Stimulated activated naive B cell treated with anti-CD40 and anti-IgM and Interleukin-4, amounts not matched to agents 10 μg/mL and 1 μg/mL and 100 μg/mL, for 72 hours (primary cell): ENCODE measurements at regions not wholly inside any gene's neighbourhood (a gene's known extent, or its start where the extent isn't known, plus 50 kb on each side); places are given as distances from the start of the nearest gene placed in this dataset.

ENCODE experiments used
- ATAC-seq, 2 donors: fragments of 150-1000 bp; cut with Tn5 transposase; replicated peaks; 2 replicates each; pipeline ENCODE4 v1.10.0; 2021; ENCODE audit warnings: moderate library complexity in 1 of 2
- DNase-seq: peaks from one replicate; pipeline ENCODE4 v3.0.0; 2021
- H3K27ac Mint-ChIP-seq: one replicate; pipeline ENCODE4 v1.8.0; 2022; ENCODE audit warnings: mild to moderate bottlenecking, mixed read lengths
- H3K27me3 Mint-ChIP-seq, 2 donors: one replicate each; pipeline ENCODE4 v1.8.0; 2022; ENCODE audit warnings: mixed read lengths in 2 of 2
- H3K36me3 Mint-ChIP-seq, 2 donors: one replicate each; pipeline ENCODE4 v1.8.0; 2022; ENCODE audit warnings: mixed read lengths in 2 of 2, mild to moderate bottlenecking in 1 of 2
- H3K4me1 Mint-ChIP-seq, 2 donors: one replicate each; pipeline ENCODE4 v1.8.0; 2022; ENCODE audit warnings: mixed read lengths in 2 of 2, mild to moderate bottlenecking in 1 of 2
- H3K4me3 Mint-ChIP-seq, 2 donors: one replicate each; pipeline ENCODE4 v1.8.0; 2022; ENCODE audit warnings: mild to moderate bottlenecking in 2 of 2, mixed read lengths in 2 of 2, moderate library complexity in 1 of 2
- H3K9me3 Mint-ChIP-seq, 2 donors: one replicate each; pipeline ENCODE4 v1.8.0; 2022; ENCODE audit warnings: mixed read lengths in 2 of 2, mild to moderate bottlenecking in 1 of 2

DNA sequence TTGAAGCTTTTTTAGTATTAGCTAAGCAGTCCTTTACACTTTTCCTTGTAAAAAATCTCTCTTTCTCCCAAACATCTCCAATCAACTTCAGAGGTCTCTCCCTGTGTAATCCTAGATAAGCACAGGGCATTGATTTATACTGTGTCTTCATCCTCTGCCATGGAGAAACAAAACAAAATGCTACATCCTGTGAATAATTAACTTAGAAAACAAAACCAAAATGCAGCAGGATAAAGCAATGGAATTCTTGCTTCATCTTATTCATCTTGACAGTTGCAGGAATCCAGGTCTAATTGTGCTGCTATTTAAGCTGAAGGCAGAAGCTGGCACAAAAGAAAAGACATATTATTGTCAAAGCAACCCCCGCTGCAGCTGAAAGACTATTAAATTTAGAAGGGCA lies 641.5 kb upstream of the SORCS1 start:
- Mint-ChIP-seq H3K36me3 (no peaks in the 10 kb centered on the region), H3K27me3 (no peaks in the 10 kb centered on the region), H3K9me3 (no peaks in the 10 kb centered on the region), H3K27ac (no peak overlapping the region), H3K4me1 (no peaks in the 10 kb centered on the region), H3K4me3 (no peak overlapping the region)
- ATAC-seq (no peak), DNase-seq (no peak)

- Mint-ChIP-seq H3K4me1 (no peaks in the 10 kb centered on the region), H3K9me3 (peaks cover 0 to 1% of the 10 kb centered on the region in 2 donors)
Observed at GRCh38 chr10:107803546-107803945, 639.0 kb upstream of the SORCS1 start.

DNA sequence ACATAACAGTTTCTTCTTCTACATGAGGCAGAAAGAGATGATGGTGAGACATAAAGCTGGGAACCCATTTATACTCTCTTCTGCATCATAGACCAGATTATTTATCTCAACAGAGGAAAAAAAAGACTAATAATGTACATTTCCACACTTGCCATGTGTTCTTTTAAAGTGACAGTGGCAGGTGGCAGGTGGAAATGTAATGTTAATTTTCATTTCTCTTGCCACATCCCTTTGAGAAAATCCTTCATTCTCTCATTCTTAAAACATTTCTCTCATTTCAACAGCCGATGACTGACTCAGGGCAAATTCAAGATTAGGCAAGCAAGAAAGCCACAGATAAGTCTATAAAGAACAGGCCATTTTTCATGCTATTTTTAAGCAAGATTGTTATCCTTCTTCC lies 635.6 kb upstream of the SORCS1 start:
- Mint-ChIP-seq H3K36me3 (no peaks in the 10 kb centered on the region), H3K4me1 (no peaks in the 10 kb centered on the region), H3K4me3 (no peak overlapping the region), H3K27me3 (no peaks in the 10 kb centered on the region), H3K27ac (no peak overlapping the region), H3K9me3 (peaks cover 0 to 1% of the 10 kb centered on the region in 2 donors)
- DNase-seq: no peak
- no peak for ATAC-seq

More at GRCh38 chr10:107803546-107803945, 639.0 kb upstream of the SORCS1 start:
- Mint-ChIP-seq H3K36me3 (no peaks in the 10 kb centered on the region), H3K27me3 (no peaks in the 10 kb centered on the region), H3K27ac (no peak overlapping the region), H3K4me3 (no peak overlapping the region)
- ATAC-seq (no peak), DNase-seq (no peak)

DNA sequence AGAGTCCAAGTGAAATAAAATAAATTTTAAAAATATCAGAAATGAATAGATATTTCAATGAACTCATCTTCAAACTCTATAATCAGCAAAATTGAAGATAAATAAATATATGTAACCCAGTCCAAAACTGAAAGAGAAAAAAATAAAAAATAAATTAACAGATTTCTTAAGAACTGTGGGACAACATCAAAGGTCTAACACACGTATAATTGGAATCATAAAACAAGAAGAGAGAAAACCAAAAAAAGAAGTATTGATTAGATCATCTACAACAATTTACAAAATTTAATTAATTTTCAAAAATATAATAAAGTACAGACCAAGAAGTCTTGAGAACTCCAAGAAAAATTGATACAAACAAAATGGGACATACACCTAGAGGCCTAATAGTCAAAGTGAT lies 625.8 kb upstream of the SORCS1 start:
- H3K36me3 Mint-ChIP-seq: no peaks in the 10 kb centered on the region
- no peaks in the 10 kb centered on the region for H3K4me1 Mint-ChIP-seq
- H3K27me3 Mint-ChIP-seq: no peaks in the 10 kb centered on the region
- no peak overlapping the region for H3K27ac Mint-ChIP-seq
- DNase-seq (no peak), ATAC-seq (no peak)
- H3K9me3 Mint-ChIP-seq: peaks cover 5 to 8% of the 10 kb centered on the region in 2 donors
- no peak overlapping the region for H3K4me3 Mint-ChIP-seq

- no peaks in the 10 kb centered on the region for H3K9me3 Mint-ChIP-seq
- no peak for DNase-seq
- no peak overlapping the region for H3K4me3 Mint-ChIP-seq
- no peaks in the 10 kb centered on the region for H3K4me1 Mint-ChIP-seq
- no peaks in the 10 kb centered on the region for H3K36me3 Mint-ChIP-seq
- no peak for ATAC-seq
- H3K27ac Mint-ChIP-seq: no peak overlapping the region
- H3K27me3 Mint-ChIP-seq: no peaks in the 10 kb centered on the region
Observed at GRCh38 chr10:107771066-107771465, 606.6 kb upstream of the SORCS1 start.

DNA sequence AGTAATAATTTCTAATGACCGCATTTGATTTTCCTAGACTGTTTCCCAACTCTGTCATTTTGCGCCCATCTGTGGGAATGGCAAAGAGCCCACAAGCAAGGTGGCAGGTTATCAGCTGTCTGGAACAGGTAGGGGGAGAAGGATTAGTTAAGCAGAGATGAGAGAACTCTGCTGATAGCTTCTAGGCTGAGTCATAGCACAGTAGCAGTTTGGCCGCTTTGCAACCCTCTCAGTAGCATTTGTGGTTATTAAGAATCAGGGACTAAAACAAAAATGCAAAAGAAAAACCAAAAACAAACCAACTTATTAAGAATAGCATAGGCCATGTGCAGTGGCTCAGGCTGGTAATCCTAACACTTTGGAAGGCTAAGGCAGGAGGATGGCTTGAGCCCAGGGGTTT lies 602.7 kb upstream of the SORCS1 start:
- Mint-ChIP-seq H3K27ac (no peak overlapping the region), H3K4me3 (no peak overlapping the region), H3K9me3 (peaks cover 0 to 3% of the 10 kb centered on the region in 2 donors), H3K36me3 (no peaks in the 10 kb centered on the region), H3K27me3 (no peaks in the 10 kb centered on the region), H3K4me1 (no peaks in the 10 kb centered on the region)
- ATAC-seq (no peak), DNase-seq (no peak)

DNA sequence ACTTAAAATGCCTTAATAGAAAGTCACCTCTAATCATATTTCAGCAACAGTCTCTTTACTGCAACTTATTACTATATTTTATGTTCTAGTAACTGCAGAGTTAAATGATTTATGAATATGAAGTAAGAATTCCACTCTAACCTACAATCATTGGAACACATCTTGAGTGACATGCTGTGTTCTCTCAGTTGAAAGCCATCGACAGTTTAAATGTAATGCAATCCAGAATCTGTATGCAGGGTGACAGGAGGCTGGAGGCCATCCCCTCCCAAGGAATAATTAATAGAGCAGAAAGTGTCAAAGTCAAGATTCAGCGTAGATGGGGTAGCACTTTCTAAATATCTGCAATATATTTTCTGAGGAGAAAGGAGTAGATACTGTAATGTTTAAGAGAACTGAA lies 590.3 kb upstream of the SORCS1 start:
- no peak for ATAC-seq
- H3K27ac Mint-ChIP-seq: no peak overlapping the region
- H3K4me3 Mint-ChIP-seq: no peak overlapping the region
- H3K27me3 Mint-ChIP-seq: no peaks in the 10 kb centered on the region
- H3K36me3 Mint-ChIP-seq: no peaks in the 10 kb centered on the region
- H3K9me3 Mint-ChIP-seq: peaks cover 0 to 4% of the 10 kb centered on the region in 2 donors
- no peaks in the 10 kb centered on the region for H3K4me1 Mint-ChIP-seq
- no peak for DNase-seq

DNA sequence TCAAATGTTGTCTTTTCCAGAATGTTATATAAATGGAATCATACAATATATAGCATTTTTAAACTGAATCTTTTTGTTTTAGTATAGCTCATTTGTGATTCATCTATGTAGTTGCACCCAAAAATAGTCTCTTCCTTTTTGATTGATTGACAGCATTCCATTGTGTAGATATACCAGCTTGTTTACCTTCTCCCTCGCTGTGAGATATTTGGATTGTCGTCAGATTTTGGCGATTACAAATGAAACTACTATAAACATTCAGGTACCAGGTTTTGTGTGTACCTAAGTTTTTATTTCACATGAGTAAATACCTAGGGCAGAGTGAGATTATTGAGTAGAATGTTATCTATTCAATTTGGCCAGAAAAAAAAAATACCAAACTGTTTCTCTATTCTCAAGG lies 584.7 kb upstream of the SORCS1 start:
- Mint-ChIP-seq H3K4me3 (no peak overlapping the region), H3K27me3 (no peaks in the 10 kb centered on the region), H3K9me3 (peaks cover 0 to 11% of the 10 kb centered on the region in 2 donors), H3K4me1 (no peaks in the 10 kb centered on the region), H3K36me3 (no peaks in the 10 kb centered on the region), H3K27ac (no peak overlapping the region)
- ATAC-seq (no peak), DNase-seq (no peak)

DNA sequence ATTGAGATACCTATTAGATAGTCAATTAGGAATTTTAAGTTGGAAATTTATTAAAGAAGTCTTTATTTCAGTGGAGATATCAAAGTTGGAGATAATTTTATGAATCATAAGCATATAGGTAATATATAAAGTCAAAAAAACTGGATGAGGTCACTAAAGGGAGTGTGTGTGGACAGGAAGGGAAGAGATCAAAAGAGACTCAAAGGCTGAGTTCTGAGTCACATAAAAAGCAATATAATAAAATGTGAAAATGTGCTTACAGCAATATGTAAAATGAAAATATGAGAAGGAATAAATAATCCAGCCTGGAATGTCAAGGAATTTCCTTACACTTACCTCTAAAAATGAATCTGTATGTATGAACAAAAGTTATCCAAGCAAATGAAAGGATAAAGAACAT lies 583.3 kb upstream of the SORCS1 start:
- Mint-ChIP-seq H3K9me3 (peaks cover 0 to 11% of the 10 kb centered on the region in 2 donors), H3K4me3 (no peak overlapping the region), H3K27me3 (no peaks in the 10 kb centered on the region), H3K36me3 (no peaks in the 10 kb centered on the region), H3K27ac (no peak overlapping the region), H3K4me1 (no peaks in the 10 kb centered on the region)
- no peak for DNase-seq
- no peak for ATAC-seq

DNA sequence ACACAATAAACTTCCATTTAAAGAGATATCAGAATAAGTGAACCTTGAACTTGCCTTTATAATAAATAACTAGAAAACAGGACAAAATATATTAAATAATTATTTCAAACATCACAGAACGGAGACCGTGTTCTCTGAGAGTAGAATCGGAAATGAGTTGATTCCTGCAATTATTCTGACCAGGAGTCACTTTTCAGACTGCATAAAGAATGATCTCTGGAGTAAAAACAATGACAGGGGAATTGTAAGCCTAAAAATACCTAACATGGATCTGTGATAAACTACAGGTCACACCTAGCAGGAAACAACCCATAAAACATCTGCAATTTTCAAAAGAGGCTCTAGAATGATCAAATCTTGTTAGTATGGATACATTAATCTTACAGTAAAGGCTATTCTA lies 577.5 kb upstream of the SORCS1 start:
- no peak overlapping the region for H3K27ac Mint-ChIP-seq
- H3K4me3 Mint-ChIP-seq: no peak overlapping the region
- no peaks in the 10 kb centered on the region for H3K36me3 Mint-ChIP-seq
- no peaks in the 10 kb centered on the region for H3K27me3 Mint-ChIP-seq
- peaks cover 8 to 9% of the 10 kb centered on the region in 2 donors for H3K9me3 Mint-ChIP-seq
- ATAC-seq: no peak
- H3K4me1 Mint-ChIP-seq: no peaks in the 10 kb centered on the region
- no peak for DNase-seq

DNA sequence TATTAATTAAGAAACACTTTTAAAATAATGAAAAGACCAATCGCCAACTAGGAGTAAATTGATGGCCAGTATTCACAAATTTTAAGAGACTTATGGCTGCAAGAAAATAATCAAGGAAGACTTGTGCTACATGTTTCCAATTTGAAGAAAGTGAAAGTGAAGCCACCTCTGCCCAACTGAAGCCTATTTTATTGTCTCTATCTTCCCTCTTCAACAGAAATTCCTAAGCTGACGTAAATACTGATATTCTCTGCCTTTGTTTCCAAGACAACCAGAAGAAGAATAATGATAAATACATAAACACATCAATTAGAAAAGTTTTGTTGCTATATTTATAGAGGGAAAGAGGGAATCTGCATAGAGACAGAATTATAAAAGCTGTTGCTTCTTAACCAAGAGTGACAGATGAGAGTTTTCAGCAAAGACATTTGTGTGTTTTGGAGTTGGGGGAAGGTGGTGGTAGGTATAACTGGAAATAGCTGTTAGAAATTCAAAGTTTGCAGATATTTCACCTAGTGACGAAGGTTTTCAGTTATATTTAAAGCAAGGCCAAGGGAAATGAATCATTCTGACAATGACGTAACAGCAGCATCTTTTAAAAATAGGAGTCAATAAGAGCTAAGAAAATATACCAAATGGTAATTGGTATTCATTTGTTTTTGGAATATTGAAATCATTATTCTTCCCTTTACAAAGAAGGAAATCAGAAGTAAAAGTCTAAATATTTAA lies 576.6 kb upstream of the SORCS1 start:
- Mint-ChIP-seq H3K9me3 (peaks cover 6 to 9% of the 10 kb centered on the region in 2 donors), H3K4me3 (no peak overlapping the region), H3K27me3 (no peaks in the 10 kb centered on the region), H3K4me1 (no peaks in the 10 kb centered on the region), H3K36me3 (no peaks in the 10 kb centered on the region), H3K27ac (no peak overlapping the region)
- DNase-seq (no peak), ATAC-seq (no peak)

DNA sequence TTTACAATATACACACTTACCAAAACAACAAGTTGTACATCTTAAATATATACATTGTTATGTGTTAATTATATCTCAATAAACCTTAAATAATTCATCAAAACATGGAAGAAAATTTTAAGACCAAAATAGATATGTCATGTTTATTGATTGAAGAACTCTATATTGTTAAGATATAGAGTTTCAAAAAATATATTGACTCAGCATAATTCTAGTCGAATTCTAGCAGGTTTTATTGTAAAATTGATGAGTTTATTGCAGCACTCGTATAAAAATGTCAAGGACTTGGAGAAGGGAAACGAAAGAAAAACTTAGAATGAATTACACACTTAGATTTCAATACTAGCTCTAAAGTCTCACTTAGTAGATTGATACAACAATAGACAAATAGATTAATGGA lies 575.4 kb upstream of the SORCS1 start:
- H3K4me3 Mint-ChIP-seq: no peak overlapping the region
- no peaks in the 10 kb centered on the region for H3K4me1 Mint-ChIP-seq
- peaks cover 5 to 14% of the 10 kb centered on the region in 2 donors for H3K9me3 Mint-ChIP-seq
- no peak for DNase-seq
- H3K36me3 Mint-ChIP-seq: no peaks in the 10 kb centered on the region
- H3K27ac Mint-ChIP-seq: no peak overlapping the region
- ATAC-seq: no peak
- no peaks in the 10 kb centered on the region for H3K27me3 Mint-ChIP-seq

DNA sequence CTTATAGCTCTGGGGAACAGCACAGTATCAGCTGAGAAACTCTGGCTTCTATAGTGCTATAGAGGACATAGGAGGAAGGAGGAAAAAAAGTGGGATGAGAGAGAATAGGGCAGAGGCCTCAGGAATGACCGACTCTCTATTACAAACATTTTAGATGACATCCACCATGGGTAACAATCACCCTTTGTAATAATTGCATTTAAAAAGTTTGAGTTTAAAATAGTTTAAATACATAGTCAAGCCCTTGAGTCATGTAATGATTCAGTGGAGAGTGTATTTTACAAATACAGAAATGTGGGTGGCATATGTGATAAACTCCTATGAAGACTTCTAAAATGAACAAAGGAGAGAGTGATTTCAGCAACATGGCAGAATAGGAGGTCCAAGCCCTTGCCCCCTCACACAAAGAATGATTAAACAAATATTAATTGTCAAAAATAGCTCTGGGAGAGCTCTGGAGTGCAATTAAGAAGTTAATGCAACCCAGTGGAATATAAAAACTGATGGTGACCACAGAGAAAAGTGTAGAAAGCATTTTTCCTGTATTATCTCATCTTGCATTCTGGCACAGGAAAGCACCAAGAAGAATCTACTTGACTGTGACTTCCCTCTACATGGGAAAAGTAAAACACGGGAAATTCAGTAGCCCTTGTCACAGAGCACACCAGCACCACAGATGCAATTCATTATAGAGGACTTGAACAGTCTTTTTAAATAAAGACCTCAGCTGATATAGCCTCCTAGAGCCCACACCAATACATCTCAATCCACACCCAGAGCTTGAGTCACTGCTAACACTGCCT lies 569.0 kb upstream of the SORCS1 start:
- ATAC-seq: no peak
- no peak for DNase-seq
- Mint-ChIP-seq H3K27ac (no peak overlapping the region), H3K4me1 (no peaks in the 10 kb centered on the region), H3K4me3 (no peak overlapping the region), H3K27me3 (no peaks in the 10 kb centered on the region), H3K9me3 (peaks cover 9 to 20% of the 10 kb centered on the region in 2 donors), H3K36me3 (no peaks in the 10 kb centered on the region)

GRCh38 chr10:107732045-107732444 lies 567.5 kb upstream of the SORCS1 start:
- Mint-ChIP-seq H3K4me1 (no peaks in the 10 kb centered on the region), H3K4me3 (no peak overlapping the region), H3K27ac (no peak overlapping the region), H3K36me3 (no peaks in the 10 kb centered on the region), H3K27me3 (no peaks in the 10 kb centered on the region), H3K9me3 (peaks cover 9 to 18% of the 10 kb centered on the region in 2 donors)
- DNase-seq: no peak
- no peak for ATAC-seq

DNA sequence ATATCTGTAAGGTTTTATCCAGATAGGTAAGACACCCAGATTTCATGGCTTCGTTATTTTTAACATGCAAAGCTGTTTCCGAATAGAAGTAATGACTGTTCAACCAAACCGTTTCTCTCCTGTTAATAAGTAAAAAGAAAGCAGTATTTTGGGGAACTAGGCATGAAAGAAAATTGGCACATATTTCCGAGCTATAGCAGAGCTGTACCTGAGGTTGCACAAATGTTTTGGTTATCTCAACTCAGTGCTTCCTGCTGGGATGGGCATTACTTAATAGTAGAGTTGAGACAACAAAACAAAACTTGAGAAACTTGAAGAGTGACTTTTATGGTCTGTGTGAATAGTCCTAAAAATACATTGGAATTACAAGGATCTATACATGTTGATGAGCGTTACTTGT lies 564.3 kb upstream of the SORCS1 start:
- Mint-ChIP-seq H3K4me1 (no peaks in the 10 kb centered on the region), H3K36me3 (no peaks in the 10 kb centered on the region), H3K27me3 (no peaks in the 10 kb centered on the region), H3K4me3 (no peak overlapping the region), H3K9me3 (peaks cover 4 to 6% of the 10 kb centered on the region in 2 donors), H3K27ac (no peak overlapping the region)
- ATAC-seq: no peak
- no peak for DNase-seq
